H1 (cell line): ENCODE measurements at regions not wholly inside any gene's neighbourhood (a gene's known extent, or its start where the extent isn't known, plus 50 kb on each side); places are given as distances from the start of the nearest gene placed in this dataset.

Source experiments
- BRCA1 ChIP-seq: IDR thresholded peaks from 2 replicates; pipeline ENCODE4 v1.6.1; 2012; ENCODE audit warnings: low read depth, low read length, improper control_type of control experiment
- MAFK ChIP-seq: IDR thresholded peaks from 2 replicates; pipeline ENCODE4 v1.6.1; 2012; ENCODE audit warnings: low read depth, mild to moderate bottlenecking, improper control_type of control experiment, low read length
- SAP30 ChIP-seq: fragments of 300-600 bp; sonication (generic); IDR thresholded peaks from 2 replicates; pipeline ENCODE4 v1.7.1; 2012; ENCODE audit warnings: low read length, moderate library complexity, mild to moderate bottlenecking, inconsistent platforms; ENCODE audit not compliant: insufficient read depth, insufficient replicate concordance
- SIN3A ChIP-seq, 2 experiments: IDR thresholded peaks in 1 of 2; conservative IDR thresholded peaks in 1 of 2; 2 replicates each; pipeline ENCODE4 v1.6.1; 2011 to 2012; ENCODE audit warnings: low read length in 2 of 2, improper control_type of control experiment in 1 of 2, low read depth in 1 of 2, mild to moderate bottlenecking in 1 of 2
- SP1 ChIP-seq: IDR thresholded peaks from 2 replicates; pipeline ENCODE4 v1.6.1; 2011; ENCODE audit warnings: low read depth, low read length
- SRF ChIP-seq: IDR thresholded peaks from 2 replicates; pipeline ENCODE4 v1.6.1; 2011; ENCODE audit warnings: mild to moderate bottlenecking, low read depth, low read length, moderate library complexity
- TF ChIP-seq, protein P1 (sequence below): fragments of 300-600 bp; sonication (generic); IDR thresholded peaks from 2 replicates; pipeline ENCODE4 v1.7.1; 2012; ENCODE audit warnings: low read length, moderate library complexity, mild to moderate bottlenecking, inconsistent platforms; ENCODE audit not compliant: insufficient replicate concordance
- TF ChIP-seq, protein P2 (sequence below): IDR thresholded peaks from 2 replicates; pipeline ENCODE4 v1.6.1; 2011; ENCODE audit warnings: low read depth, mild to moderate bottlenecking, low read length; ENCODE audit not compliant: insufficient read depth

- TF ChIP-seq, protein P1, sequence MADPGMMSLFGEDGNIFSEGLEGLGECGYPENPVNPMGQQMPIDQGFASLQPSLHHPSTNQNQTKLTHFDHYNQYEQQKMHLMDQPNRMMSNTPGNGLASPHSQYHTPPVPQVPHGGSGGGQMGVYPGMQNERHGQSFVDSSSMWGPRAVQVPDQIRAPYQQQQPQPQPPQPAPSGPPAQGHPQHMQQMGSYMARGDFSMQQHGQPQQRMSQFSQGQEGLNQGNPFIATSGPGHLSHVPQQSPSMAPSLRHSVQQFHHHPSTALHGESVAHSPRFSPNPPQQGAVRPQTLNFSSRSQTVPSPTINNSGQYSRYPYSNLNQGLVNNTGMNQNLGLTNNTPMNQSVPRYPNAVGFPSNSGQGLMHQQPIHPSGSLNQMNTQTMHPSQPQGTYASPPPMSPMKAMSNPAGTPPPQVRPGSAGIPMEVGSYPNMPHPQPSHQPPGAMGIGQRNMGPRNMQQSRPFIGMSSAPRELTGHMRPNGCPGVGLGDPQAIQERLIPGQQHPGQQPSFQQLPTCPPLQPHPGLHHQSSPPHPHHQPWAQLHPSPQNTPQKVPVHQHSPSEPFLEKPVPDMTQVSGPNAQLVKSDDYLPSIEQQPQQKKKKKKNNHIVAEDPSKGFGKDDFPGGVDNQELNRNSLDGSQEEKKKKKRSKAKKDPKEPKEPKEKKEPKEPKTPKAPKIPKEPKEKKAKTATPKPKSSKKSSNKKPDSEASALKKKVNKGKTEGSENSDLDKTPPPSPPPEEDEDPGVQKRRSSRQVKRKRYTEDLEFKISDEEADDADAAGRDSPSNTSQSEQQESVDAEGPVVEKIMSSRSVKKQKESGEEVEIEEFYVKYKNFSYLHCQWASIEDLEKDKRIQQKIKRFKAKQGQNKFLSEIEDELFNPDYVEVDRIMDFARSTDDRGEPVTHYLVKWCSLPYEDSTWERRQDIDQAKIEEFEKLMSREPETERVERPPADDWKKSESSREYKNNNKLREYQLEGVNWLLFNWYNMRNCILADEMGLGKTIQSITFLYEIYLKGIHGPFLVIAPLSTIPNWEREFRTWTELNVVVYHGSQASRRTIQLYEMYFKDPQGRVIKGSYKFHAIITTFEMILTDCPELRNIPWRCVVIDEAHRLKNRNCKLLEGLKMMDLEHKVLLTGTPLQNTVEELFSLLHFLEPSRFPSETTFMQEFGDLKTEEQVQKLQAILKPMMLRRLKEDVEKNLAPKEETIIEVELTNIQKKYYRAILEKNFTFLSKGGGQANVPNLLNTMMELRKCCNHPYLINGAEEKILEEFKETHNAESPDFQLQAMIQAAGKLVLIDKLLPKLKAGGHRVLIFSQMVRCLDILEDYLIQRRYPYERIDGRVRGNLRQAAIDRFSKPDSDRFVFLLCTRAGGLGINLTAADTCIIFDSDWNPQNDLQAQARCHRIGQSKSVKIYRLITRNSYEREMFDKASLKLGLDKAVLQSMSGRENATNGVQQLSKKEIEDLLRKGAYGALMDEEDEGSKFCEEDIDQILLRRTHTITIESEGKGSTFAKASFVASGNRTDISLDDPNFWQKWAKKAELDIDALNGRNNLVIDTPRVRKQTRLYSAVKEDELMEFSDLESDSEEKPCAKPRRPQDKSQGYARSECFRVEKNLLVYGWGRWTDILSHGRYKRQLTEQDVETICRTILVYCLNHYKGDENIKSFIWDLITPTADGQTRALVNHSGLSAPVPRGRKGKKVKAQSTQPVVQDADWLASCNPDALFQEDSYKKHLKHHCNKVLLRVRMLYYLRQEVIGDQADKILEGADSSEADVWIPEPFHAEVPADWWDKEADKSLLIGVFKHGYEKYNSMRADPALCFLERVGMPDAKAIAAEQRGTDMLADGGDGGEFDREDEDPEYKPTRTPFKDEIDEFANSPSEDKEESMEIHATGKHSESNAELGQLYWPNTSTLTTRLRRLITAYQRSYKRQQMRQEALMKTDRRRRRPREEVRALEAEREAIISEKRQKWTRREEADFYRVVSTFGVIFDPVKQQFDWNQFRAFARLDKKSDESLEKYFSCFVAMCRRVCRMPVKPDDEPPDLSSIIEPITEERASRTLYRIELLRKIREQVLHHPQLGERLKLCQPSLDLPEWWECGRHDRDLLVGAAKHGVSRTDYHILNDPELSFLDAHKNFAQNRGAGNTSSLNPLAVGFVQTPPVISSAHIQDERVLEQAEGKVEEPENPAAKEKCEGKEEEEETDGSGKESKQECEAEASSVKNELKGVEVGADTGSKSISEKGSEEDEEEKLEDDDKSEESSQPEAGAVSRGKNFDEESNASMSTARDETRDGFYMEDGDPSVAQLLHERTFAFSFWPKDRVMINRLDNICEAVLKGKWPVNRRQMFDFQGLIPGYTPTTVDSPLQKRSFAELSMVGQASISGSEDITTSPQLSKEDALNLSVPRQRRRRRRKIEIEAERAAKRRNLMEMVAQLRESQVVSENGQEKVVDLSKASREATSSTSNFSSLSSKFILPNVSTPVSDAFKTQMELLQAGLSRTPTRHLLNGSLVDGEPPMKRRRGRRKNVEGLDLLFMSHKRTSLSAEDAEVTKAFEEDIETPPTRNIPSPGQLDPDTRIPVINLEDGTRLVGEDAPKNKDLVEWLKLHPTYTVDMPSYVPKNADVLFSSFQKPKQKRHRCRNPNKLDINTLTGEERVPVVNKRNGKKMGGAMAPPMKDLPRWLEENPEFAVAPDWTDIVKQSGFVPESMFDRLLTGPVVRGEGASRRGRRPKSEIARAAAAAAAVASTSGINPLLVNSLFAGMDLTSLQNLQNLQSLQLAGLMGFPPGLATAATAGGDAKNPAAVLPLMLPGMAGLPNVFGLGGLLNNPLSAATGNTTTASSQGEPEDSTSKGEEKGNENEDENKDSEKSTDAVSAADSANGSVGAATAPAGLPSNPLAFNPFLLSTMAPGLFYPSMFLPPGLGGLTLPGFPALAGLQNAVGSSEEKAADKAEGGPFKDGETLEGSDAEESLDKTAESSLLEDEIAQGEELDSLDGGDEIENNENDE, result no peak
- TF ChIP-seq SP1, result no peak
- no peak for TF ChIP-seq BRCA1
- TF ChIP-seq SAP30, result no peak
- TF ChIP-seq MAFK, result no peak
- no peak for TF ChIP-seq SRF
- TF ChIP-seq, protein P2, sequence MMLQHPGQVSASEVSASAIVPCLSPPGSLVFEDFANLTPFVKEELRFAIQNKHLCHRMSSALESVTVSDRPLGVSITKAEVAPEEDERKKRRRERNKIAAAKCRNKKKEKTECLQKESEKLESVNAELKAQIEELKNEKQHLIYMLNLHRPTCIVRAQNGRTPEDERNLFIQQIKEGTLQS, result no peak
- TF ChIP-seq SIN3A (conservative IDR thresholded peaks at IDR 0.05 in 1 of 2, IDR thresholded peaks at IDR 0.05 in 1 of 2; ENCODE audit: low read depth in 1 of 2, low read length in 2 of 2), result no peak
Observed at GRCh38 chr10:4319870-4320367, 506.1 kb upstream of the AKR1E2 start (continued).
